GM18498 (cell line): ENCODE measurements at regions not wholly inside any gene's neighbourhood (a gene's known extent, or its start where the extent isn't known, plus 50 kb on each side); places are given as distances from the start of the nearest gene placed in this dataset.

ENCODE experiments used
- ATAC-seq: cut with Tn5 transposase; IDR thresholded peaks from one replicate; pipeline ENCODE4 v1.9.1; 2021; ENCODE audit warnings: mild to moderate bottlenecking, moderate library complexity; ENCODE audit not compliant: unreplicated experiment

- ATAC-seq: no peak
Measured at GRCh38 chr11:116233561-116233960, 539.2 kb downstream of the BUD13 start.

DNA sequence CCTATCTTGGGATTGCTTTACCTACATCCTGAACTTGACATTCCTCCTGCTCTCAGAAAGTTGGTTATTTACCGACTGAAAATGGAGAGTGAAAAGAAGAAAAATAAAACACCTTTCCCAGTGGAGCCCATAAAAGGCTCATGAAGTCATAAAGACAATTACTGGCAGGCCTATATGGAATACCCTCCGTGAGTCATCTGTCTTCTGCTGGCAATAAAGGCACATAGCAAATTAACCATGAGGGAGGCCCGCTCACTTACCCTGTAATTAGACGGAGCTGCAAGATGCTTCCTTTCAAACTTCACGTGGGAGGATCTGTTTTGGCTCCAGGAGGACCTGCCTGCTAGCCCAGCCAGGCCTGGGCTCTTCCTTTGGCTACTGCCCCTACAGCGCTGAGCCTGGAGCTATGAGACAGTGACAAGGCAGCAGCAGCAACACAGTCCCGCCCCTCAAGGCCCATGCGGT lies 540.4 kb downstream of the BUD13 start:
- ATAC-seq: no peak

GRCh38 chr11:116231543-116231942 lies 541.2 kb downstream of the BUD13 start:
- ATAC-seq: no peak

- no peak for ATAC-seq
Measured at GRCh38 chr11:116230438-116230837, 542.3 kb downstream of the BUD13 start.

GRCh38 chr11:116229236-116229970 lies 543.4 kb downstream of the BUD13 start:
- ATAC-seq: no peak

GRCh38 chr11:116226731-116227130 lies 546.1 kb downstream of the BUD13 start:
- ATAC-seq: no peak

DNA sequence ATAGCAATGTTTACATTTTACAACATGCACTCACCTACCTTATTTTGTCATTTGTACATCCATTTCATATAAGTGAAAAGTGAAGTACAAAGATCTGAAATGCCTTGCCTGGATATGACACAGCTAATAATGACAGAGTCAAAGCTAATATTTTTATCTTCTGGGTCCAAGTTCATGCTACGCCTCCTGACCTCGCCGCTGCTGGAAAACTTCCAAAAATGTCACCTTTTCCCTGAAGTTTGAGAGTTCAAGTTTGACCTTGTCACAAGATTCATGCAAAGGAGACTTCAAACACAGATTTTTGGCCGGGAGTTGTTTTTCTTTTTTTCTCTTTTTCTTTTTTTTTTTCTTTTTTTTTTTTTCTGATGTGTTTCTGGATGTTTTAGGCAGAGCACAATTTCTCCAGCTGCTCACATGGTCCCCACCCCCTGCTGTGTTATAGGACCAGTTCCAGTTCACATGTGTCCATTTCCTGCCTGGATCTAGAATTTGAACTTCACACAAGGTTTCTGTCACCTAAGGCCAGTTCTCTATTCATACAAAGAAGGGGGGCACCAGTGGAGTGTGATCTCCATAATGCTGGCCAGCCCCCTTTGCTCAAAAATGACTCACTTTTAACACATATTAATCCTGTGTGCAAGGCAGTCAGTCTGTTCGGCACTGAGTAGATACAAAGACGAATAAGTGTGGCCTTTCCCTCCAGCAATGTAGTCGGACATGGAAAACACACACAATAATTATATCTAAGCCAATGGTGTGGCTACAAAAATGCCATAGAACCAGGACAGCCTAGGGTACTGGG lies 546.8 kb downstream of the BUD13 start:
- ATAC-seq: no peak

GRCh38 chr11:116225236-116225635 lies 547.6 kb downstream of the BUD13 start:
- ATAC-seq: no peak

- ATAC-seq: no peak
Measured at GRCh38 chr11:116224889-116225200, 547.9 kb downstream of the BUD13 start.

DNA sequence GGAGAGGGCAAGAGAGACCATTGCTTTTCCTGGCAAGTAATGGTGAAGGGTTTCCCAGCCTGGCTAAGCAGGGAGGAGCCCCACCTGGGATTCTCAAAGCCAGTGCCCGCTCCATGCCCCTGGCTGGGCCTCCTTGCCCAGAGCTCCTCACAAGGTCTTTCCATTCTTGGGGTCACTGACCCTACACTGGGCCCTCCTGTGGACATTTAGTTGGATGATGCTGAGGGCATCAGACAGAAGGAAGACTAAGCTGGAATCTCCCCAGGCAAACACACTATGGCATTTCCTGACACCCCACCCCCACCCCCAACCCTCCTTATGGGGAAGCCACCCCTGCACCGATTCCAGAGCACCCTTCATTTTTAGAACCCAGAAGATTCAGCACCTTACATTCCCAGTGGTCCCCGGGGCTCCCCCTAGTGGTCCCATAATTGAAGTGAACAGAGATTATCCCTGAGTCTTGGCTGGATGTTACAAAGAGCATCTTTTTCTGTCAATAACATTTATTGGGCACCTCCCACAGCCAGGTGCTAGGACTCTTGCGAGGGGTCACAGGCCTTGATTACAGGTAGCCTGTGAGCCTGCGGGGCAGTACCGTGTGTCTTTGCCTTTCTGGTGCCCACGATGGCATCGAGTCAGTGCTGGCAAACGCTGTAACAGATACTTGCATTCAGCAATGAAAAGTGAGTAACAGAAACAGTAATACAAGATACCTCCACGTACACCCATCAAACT lies 548.5 kb downstream of the BUD13 start:
- ATAC-seq: no peak

DNA sequence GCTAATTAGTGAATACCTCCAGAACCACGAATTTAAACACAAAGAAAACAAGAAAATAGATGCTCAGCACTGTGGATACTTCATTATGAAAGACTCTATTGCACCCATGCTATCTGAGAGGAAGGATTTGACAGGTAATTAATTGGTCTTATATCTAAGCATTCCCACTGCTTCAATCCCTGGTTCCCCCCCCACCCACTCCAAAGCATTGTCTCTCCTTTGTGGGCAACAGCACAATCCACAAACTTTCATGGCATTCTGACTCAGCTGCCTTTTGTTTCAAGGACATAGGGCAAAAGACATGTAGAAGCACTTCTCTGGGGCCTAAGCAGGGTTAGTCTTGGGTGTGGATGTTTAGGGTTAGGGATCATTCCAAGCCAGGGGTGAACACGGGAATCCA lies 551.4 kb downstream of the BUD13 start:
- ATAC-seq: no peak

DNA sequence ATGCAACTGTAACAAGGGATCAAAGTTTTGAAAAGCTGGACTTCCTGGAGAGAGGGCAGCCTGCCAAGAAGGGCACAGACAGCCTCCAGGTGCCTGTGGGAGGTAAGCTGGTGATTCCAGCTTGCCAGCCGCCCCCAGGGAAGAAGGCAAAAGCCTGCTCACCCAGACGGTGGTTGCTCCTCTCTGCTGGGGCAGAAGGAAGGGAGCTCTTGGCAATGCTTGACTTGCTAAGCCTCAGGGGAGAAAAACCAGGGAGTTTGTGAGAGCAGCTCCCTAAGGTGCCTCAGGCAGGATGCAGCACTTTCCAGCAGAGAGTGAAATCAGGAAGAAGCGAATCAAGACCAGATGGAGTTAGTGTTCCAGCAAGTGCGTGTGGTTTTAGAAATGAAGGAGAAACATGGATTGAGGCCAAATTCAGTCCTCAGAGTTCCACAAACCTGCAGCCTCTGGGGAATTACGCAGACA lies 553.6 kb downstream of the BUD13 start:
- ATAC-seq: no peak

DNA sequence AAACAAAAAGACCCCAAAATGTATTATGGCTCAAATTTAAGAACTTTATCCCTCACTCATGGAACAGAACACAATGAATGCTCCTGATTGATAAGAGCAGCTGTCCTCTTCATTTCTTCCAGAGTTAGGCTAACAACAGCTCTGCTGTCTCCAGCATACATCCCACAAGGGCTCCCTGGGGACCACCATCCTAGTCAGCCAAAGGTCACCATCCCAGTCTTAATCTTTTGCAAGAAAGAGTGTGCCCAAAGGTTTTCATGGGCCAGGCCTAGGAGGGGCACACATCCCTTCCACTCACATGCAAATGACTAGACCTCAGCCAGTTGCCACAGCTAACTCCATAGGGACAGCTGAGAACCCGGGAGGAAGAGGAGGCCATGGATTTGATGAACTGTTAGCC lies 555.3 kb downstream of the BUD13 start:
- ATAC-seq: no peak

GRCh38 chr11:116217006-116217405 lies 555.8 kb downstream of the BUD13 start:
- ATAC-seq: no peak

DNA sequence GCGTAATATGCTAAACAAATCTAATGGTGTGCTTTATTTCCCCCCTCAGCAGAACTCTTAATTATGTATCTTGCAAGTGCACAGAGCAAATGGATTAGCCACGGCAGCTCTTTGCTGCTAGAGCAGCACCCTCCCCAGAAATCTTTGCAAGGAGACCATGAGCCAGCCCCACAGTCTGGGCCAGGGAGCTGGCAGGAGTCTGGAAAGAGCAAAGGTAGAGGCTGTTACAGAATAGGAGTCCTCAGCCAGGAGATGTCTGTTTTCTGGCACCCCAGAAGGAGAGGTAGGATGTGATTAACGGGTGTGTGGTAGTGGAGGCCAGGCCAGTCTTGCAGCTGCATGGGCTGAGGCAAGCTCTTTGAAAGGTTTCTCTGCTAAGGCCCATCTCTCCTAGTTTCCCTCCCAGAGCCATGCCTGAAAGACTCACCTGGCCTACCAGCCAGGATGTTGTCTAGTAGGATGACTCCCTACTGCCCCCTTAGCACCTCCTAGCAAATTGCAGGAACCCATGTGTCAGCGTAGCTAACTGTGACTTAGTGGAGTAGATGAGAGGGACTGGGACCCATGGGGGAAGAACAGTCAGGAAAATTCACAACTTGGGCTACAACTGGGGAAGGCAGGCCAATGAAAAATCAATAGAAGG lies 557.2 kb downstream of the BUD13 start:
- ATAC-seq: no peak

DNA sequence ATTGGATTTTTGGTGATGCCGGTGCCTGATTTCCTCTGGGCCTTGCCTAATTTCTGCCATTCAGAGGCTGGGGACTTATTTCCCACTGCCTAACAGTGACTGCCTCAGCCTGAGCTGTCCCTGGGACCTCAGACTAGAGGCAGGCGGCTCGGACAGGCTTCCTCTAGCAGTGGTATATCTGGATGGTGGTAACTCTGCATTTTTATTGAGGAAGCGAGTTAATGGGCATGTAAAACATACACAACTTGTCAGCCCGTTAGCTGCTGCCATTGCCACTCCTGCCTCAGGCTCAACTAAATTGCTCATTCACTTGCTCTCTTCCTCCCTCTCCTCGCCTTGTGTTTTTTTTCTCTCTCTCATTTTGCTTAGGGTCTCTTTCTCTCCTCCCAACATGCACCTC lies 561.6 kb downstream of the BUD13 start:
- ATAC-seq: no peak

GRCh38 chr11:116210663-116211062 lies 562.1 kb downstream of the BUD13 start:
- ATAC-seq: no peak

DNA sequence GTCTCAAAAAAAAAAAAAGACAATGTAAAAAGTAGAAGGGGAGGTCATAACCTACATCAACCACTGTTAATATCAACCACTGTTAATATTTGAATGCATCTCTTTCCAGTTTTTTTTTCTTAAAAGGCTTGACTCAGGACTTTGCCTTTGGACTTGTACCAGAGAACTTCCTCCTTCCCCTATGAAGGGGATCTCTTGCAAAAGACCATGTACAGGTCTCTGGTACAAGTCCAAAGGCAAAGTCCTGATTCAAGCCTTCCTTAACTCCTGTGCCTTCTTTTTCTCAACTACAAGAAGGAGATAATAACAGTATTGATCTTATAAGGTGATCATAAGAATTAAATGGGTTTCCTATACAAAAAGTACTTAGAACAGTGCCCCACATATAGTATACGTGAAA lies 563.5 kb downstream of the BUD13 start:
- ATAC-seq: no peak

- no peak for ATAC-seq
Measured at GRCh38 chr11:116207421-116208141, 565.2 kb downstream of the BUD13 start.

- no peak for ATAC-seq
Measured at GRCh38 chr11:116207019-116207418, 565.8 kb downstream of the BUD13 start.
